ENCODE measurements at regions not wholly inside any gene's neighbourhood (a gene's known extent, or its start where the extent isn't known, plus 50 kb on each side); places are given as distances from the start of the nearest gene placed in this dataset.

DNA sequence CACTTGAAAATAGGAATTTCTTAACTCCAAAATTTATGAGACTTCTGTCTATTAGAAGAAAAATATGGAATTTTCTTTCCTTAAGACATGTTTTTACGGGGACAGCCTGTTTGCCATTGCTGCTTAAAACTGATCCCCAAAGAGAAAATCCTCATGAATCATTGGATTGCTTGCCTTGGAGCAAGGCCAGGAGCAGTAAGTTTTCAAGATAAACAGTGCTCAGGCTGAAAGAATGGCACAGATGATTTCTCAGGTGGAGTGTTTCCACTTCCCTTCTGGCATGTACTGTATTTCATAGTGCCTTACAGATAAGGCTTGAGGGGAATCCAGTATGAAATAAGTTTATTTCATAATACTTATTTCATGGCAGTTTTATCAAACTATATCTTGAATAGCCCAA, 74.3 kb upstream of the MMADHC start:
- TF ChIP-seq ATF3 (IDR thresholded peaks at IDR 0.05) (no peak), ATF3 (CRISPR knock-in tag; conservative IDR thresholded peaks at IDR 0.05) (no peak), GABPA (tag; conservative IDR thresholded peaks at IDR 0.05; ENCODE audit: low read depth) (no peak), NR3C1 (CRISPR knock-in tag; IDR thresholded peaks at IDR 0.05) (no peak), KAT2B (IDR thresholded peaks at IDR 0.05; ENCODE audit: low read depth, low read length) (no peak), PHF21A (IDR thresholded peaks at IDR 0.05; ENCODE audit: borderline replicate concordance, low read depth) (no peak), MXI1 (IDR thresholded peaks at IDR 0.05; ENCODE audit: low read depth, low read length) (no peak), CBX1 (IDR thresholded peaks at IDR 0.05; ENCODE audit: low read depth) (no peak), EP300 (IDR thresholded peaks at IDR 0.05; ENCODE audit: low read length) (no peak), E4F1 (CRISPR knock-in tag; IDR thresholded peaks at IDR 0.05; ENCODE audit: borderline replicate concordance) (no peak)

Measured in K562 (cell line).